ENCODE measurements at regions not wholly inside any gene's neighbourhood (a gene's known extent, or its start where the extent isn't known, plus 50 kb on each side); places are given as distances from the start of the nearest gene placed in this dataset.

DNA sequence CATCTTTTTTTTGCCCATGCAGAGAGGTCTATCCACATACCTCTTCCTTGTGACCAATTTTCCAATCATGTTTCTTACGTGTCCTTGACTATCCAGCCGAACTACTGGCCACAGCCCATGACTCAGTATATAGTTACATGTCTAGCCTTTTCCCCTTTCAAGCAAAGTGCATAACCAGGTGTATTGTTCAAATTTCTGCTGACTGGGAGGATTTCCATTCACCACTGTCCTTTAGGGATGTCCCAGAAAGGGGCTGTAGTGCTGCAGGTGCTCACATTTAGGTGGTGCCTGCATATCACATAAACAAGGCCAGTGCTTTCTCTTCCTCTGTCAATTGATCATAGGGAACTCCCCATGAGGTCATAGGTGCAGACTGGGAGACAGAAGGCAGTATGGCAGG lies 69.4 kb upstream of the ALDH1A3 start:
- no peak overlapping the region for H3K27ac Mint-ChIP-seq
- no peak for DNase-seq (ENCODE audit: extremely low spot score, unreplicated experiment)

GRCh38 chr15:100810831-100811230 lies 68.8 kb upstream of the ALDH1A3 start:
- Mint-ChIP-seq H3K4me3 (no peak overlapping the region), H3K4me1 (ENCODE audit: unreplicated experiment) (no peaks in the 10 kb centered on the region), H3K36me3 (no peaks in the 10 kb centered on the region), H3K27me3 (no peaks in the 10 kb centered on the region), H3K27ac (no peak overlapping the region), H3K9me3 (peaks cover 15% of the 10 kb centered on the region)
- no peak for DNase-seq (ENCODE audit: extremely low spot score, unreplicated experiment)
- no peak for TF ChIP-seq CTCF (conservative IDR thresholded peaks at IDR 0.05)

More for the DNA sequence above, 69.4 kb upstream of the ALDH1A3 start:
- Mint-ChIP-seq H3K9me3 (peaks cover 12% of the 10 kb centered on the region), H3K36me3 (no peaks in the 10 kb centered on the region), H3K4me3 (no peak overlapping the region), H3K27me3 (no peaks in the 10 kb centered on the region), H3K4me1 (ENCODE audit: unreplicated experiment) (no peaks in the 10 kb centered on the region)
- no peak for TF ChIP-seq CTCF (conservative IDR thresholded peaks at IDR 0.05)

DNA sequence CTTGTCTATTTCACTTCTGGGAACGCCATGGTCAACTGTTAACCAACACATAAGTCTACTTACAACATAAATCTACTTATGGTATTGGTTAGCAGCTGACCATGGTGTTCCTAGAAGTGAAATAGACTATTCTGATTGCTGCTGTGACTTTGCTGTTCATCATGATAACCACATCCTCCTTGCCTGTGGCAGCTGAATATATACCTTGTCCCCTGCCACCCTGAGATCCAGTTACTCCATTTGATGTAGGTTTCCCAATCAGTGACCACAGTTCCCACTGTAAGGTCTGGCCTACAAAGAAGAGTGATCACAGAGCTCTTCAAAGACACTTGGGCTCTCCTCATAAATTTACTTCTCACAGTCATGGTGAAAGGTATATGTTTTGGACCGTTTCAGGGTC lies 66.8 kb upstream of the ALDH1A3 start:
- Mint-ChIP-seq H3K9me3 (peaks cover 17% of the 10 kb centered on the region), H3K36me3 (no peaks in the 10 kb centered on the region)
- TF ChIP-seq CTCF (conservative IDR thresholded peaks at IDR 0.05) = no peak

GRCh38 chr15:100818927-100819326 lies 60.7 kb upstream of the ALDH1A3 start:
- DNase-seq (ENCODE audit: extremely low spot score, unreplicated experiment) = no peak
- Mint-ChIP-seq H3K4me1 (ENCODE audit: unreplicated experiment) (no peaks in the 10 kb centered on the region), H3K36me3 (no peaks in the 10 kb centered on the region), H3K4me3 (no peak overlapping the region), H3K9me3 (peaks cover 16% of the 10 kb centered on the region), H3K27me3 (peaks cover 2% of the 10 kb centered on the region), H3K27ac (no peak overlapping the region)
- TF ChIP-seq CTCF (conservative IDR thresholded peaks at IDR 0.05) = no peak

More for the DNA sequence above, 66.8 kb upstream of the ALDH1A3 start:
- Mint-ChIP-seq H3K4me3 (no peak overlapping the region), H3K27me3 (no peaks in the 10 kb centered on the region), H3K4me1 (ENCODE audit: unreplicated experiment) (no peaks in the 10 kb centered on the region), H3K27ac (no peak overlapping the region)
- DNase-seq (ENCODE audit: extremely low spot score, unreplicated experiment) = no peak

GRCh38 chr15:100820528-100820927 lies 59.1 kb upstream of the ALDH1A3 start:
- no peak overlapping the region for H3K27ac Mint-ChIP-seq

More at GRCh38 chr15:100820528-100820927, 59.1 kb upstream of the ALDH1A3 start:
- Mint-ChIP-seq H3K4me1 (ENCODE audit: unreplicated experiment) (no peaks in the 10 kb centered on the region), H3K36me3 (no peaks in the 10 kb centered on the region), H3K9me3 (peaks cover 10% of the 10 kb centered on the region), H3K4me3 (no peak overlapping the region), H3K27me3 (peaks cover 5% of the 10 kb centered on the region)
- TF ChIP-seq CTCF (conservative IDR thresholded peaks at IDR 0.05) = no peak
- no peak for DNase-seq (ENCODE audit: extremely low spot score, unreplicated experiment)
